GM12878 (cell line): ENCODE measurements at regions not wholly inside any gene's neighbourhood (a gene's known extent, or its start where the extent isn't known, plus 50 kb on each side); places are given as distances from the start of the nearest gene placed in this dataset.

ENCODE experiments used
- KLF5 ChIP-seq: fragments of 450-650 bp; IDR thresholded peaks from 2 replicates; pipeline ENCODE4 v1.6.1; 2014; ENCODE audit warnings: mild to moderate bottlenecking; ENCODE audit not compliant: partially characterized antibody
- SIN3A ChIP-seq: IDR thresholded peaks from 2 replicates; pipeline ENCODE4 v1.6.1; 2012; ENCODE audit warnings: low read depth, low read length, improper control_type of control experiment

DNA sequence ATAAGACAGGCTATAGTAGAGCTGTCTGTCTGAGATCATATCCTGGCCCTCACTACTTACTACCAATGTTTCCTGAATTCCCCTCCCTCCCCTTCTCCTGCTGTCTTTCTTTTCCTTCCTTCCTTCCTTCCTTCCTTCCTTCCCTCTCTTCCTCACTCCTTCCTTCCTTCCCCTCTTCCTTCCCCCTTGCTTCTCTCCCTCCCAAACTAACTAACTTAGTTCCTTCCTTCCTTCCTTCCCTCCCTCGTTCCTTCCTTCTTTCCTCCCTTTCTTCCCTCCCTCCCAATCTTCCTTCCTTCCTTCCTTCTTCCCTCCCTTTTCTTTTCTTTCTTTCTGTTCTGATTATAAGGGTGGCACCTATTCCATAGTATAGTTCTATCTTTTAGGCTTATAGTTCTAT lies 150.0 kb upstream of the GDNF start:
- TF ChIP-seq KLF5 (no peak), SIN3A (no peak)
